ENCODE measurements at regions not wholly inside any gene's neighbourhood (a gene's known extent, or its start where the extent isn't known, plus 50 kb on each side); places are given as distances from the start of the nearest gene placed in this dataset.

DNA sequence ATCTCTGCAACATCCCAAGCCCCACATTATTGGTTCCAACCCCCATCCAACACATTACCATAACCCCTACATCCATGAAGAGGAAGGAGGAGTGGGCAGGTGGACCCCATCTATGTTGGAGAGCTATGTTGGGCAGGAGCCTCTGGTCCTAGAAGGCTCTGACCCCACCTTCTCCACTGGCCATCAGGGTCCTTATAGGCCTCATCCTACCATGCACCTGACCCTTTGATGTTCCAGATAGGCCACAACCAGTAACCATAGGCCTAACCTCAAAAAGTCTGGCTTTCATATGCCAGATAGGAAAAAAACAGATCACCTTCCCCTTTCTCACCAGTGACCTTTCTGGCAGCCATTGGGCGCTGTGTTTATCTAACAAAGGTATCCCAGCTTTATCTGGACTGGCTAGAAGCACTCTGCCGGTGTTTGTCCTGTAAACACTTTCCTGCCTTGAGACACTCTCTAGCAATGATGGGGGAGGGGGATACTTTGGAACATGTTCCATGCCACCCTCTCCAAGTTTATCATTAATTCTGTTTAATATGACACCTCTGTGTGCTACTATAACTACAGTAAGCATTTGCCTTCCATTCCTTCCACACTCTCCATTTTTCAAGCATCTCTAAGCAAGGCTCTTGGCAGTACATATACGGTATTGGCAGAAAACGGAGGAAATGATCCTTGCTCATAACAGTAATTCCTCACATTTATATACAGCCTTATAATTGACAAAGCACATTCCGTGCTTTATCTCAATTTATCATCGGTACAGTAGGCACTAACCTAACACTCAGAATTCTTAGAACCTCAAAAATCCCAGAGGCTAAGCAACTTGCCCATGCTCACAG is 377.1 kb downstream of the VPS13C start:
- no peak for DNase-seq (ENCODE audit: low read depth)

DNA sequence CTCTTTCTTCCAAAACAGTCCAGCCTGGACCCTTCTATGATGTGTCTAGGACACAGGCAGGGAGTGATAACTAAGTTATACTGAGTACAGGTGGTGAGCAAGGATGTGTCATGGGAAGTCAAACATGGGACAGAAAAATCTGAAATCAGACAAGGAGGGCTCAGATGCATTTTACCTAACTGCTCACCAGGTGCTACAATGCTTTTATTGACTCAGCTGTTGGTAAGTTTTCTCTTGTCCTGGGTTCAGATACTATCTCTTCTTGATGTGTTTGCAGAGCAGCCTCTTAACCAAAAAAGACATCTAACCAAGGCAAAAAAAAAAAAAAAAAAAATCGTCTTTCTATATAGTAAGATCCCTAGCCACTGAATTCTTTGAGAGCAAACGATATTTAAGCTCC is 378.6 kb downstream of the VPS13C start:
- DNase-seq (ENCODE audit: low read depth), result no peak

DNA sequence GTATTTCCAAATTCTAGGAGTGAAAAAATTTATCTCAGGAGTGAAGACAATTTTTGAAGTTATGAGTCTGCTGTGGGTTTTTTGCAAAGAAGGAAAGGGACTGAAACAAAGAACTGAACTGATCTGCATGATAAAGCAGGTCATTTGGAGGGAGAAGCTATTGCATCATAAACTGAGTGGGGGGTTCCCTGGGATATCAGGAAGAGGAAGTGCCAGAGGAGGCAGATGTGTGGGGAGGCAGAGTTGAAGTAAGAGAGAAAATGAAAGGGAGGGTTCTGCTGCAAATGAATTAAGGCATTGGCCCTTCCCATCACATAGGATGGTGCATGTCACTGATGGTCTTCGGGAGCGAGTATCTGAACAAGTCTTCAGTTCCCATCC is 379.2 kb downstream of the VPS13C start:
- no peak for DNase-seq (ENCODE audit: low read depth)

DNA sequence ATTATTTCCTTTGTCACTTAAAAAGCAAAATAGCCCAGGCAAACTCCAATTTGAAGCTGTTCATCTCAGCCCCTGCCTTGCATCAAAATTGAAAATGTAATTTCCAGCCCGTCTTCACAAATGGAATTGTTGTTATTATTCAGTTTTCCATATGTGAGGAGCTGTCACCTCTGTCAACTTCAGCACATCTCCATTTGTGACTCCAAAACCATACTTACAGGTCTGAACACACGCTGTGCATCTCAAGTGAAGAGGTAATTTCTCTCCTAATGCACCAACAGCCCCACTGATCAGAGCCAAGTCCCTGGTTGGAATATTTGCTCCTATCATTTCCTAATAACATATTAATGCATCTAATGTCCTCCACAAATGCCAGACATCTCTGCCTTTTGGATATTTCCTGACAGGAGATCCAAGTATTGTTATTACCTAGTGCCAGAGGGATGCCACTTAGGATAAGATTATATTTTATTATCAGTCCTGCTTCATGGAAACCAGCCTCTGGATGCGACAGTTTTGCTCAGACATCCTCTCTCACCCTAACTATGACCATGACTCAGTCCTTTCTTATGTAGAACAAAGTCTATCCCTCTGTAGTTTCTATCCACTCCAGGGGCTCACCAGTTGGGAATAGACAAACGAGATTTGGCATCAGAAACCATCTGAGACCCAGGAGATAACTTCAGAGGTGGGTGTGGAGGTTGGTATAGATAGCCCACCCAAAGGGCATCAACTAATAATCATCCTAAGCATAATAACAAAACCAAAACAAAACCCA is 379.8 kb downstream of the VPS13C start:
- DNase-seq (ENCODE audit: low read depth), result no peak

DNA sequence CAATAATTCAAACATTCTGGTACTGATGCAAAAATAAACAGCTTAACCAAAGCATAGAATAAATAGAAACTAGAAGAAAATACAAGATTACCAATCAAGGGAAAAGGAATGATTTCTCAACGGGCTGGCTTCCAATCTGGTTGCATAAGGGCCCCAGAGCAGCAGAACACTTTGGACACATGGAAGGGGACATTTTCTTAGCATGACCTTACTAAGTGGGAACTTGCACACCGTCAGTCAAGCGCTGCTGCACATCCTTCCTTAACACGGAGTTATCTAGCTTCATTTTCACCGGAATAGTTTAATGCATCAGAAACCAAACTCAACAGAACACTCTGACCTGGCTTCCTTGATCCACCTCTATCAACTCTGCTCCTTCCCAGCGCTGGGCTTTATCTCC is 388.5 kb downstream of the VPS13C start:
- DNase-seq (ENCODE audit: low read depth), result no peak

DNA sequence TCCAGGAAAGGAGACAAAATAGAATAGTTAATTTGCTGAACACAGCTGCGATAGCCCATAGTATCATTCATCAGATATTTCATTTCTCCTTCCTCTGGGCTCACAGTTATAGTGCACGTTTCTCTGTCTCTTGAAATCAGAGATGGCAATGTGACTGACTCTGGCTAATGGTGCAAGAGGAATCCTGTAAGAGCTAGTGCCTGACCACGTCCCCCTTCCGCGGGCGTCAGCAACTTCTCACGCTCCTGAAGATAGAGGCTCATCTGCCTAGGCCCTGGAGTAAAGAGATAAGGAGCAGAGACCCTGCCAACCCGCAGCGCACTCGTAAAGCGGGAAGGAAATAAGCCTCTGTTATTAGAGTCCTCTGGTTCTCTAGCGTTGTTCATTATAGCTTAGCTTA is 391.8 kb downstream of the VPS13C start:
- DNase-seq (ENCODE audit: low read depth), result no peak

DNA sequence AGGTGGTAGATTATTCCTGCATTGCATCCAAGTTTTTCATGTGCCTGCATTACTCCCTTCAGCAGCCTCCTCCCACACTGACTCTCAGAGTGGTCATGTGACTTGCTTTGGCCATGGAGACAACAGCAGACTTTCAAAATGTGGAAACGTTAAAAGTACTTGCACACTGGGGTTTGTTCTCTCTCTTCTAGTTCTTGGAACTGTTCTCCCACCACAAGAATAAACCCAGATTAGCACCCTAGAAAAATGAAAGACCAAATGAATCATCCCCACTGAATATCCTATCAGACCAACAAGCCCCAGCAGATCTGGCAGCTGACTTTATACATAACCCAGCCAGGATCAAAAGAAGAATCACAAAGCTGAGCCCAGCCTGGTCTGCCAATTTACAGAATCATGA is 398.5 kb downstream of the VPS13C start:
- no peak for DNase-seq (ENCODE audit: low read depth)

DNA sequence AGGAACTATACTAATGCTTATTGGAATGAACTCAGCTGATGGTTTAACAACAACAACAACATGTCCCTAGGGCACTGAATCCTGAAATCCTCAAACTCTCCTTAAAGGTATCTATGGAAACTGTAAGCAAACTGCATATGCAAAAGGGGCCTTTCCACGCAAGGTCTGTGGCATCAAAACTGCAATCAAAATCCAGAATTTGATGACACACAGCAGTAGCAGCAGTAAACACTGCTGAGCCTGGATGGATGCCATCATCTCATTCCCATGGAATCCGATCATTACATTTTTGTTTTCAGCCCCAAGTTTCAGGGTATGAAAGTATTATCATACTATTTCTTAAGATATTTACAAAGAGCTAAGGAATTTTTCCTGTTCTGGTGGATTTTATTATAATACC is 399.7 kb downstream of the VPS13C start:
- peak; percentile 45 for DNase-seq (ENCODE audit: low read depth)

DNA sequence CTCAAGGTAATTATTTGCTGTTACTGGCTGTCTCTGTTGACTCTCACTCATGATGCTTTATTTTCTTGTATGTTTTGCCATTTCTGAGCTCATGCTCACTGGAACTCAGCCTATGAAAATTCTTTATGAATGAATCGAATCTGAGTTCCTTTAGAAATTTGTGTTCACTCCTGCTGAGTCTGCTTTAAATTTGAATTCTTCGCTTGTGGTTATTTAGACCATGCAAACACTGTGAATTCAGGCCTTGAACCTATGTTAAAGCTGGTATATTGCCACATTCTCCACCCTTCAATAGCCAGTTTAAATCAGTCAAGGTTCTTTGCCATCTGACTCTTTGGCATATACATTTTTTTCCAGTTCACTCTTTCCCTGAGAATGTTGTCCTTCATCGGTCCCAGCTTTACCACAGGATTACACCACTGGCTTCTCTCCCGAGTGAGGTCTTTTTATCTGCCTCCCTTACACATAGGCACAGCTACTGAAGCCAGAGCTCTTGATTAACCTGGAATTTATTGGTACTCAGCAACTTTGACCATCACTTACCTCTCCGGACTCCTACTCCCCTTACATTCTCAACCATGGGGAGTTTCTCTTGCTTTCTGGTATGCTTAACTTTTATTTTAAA is 400.6 kb downstream of the VPS13C start:
- no peak for DNase-seq (ENCODE audit: low read depth)

DNA sequence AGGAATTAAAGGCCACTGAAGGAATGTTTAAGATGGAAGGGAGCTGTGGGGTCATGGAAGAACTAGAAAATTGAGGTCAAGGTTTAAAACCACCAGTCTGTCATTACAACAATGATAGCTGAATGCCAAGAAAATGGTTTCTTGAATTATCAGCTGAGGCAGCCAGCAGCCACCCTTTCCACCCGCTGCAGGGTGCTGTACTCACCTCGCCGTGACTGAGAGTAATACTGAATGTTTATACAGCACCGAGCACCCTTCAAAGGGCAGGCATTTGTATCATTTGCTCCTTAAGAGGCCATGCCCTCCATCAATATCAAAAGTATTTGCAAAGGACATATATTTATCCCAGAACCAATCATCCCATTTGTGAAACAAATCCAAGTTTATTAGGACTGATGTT is 402.8 kb downstream of the VPS13C start:
- DNase-seq (ENCODE audit: low read depth), result no peak

DNA sequence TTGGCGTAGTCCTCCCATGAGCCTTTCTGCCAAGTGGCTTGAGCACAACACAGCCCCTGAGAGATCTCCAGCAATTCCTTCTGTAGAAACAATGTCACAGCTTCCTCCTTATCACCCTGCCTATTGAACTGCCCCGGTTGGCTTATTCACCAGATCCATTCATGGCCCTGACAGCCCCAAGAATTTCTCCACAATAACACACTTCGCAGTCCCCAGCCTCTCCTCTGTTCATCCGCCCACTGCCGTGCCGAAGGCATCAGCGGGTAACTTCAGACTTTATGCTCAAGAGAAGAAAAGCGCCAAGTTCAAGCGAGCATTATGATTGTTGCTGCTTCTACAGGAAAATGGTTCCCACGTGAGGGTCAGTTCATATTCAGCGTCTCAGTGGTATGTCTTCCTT is 403.9 kb downstream of the VPS13C start:
- no peak for DNase-seq (ENCODE audit: low read depth)

DNA sequence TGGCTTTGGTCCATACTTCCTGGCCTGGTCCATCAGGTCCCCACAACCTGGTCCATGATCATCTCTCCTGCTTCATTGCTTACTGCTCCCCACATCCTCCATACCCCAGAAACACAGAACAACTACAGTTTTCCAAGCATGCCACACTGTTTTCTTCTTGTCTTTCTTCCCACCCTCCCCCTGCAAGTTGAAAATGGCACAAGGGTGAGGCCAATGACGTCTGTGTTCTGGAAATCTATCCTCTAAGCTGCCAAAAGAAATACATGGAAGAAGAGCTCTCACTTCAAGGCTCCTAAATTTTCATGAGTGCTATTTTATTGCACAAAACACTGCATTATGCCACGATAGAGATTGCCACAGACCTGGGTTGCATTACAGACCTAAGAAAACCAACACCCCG is 404.4 kb downstream of the VPS13C start:
- DNase-seq (ENCODE audit: low read depth), result no peak

DNA sequence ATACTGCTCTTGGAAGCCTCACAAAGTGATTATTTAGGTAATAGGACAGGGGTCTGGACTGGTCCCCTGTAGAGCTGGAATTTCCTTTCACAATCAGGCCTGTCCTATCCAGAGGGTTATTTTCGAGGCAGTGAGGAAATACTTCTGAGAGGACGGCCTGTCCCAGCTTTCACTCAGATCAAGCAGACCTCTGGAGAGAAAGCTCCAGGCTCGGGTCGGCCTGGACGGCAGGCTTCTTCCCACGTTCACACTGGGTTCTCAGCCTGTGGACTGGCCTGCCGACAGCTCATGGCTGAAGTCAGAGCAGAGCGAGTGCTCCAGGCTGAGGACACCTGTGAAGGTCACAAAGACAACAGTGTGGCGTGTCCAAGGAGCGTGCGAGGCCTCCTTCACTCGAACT is 405.3 kb downstream of the VPS13C start:
- no peak for DNase-seq (ENCODE audit: low read depth)

DNA sequence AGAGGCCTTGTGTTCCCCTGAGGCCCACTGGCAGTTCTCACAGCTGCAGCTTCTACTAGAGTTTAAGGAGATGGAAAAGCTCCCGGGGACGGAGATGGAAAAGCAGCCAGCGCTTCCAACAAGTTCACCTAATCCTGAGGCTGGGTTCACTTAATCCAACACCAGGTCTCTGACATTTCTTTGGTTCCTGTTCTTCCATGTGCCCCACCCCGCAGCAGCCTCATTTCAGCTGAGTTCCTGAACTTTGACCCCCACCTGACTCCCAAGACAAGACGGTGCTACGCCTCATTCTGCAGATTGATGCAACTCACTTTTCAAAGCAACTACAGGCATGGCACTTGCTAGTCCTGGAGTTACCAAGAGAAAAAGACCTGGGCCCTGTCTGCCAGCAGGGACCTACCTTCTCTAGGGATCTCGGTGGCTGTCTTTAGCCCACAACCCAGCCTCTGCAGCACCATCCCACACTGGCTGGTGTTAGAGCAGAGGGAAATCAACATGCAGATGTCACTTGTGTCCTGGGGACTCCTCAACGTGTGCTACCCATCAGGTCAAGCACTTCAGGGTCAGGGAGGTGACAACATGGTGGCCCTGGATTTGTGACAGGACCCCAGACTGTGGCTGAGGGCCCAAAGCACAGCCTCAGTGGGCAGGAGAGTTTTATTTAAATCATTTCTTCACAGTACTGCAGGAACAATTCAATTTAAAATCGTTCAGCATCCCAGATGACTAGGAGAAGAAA is 406.1 kb downstream of the VPS13C start:
- no peak for DNase-seq (ENCODE audit: low read depth)

DNA sequence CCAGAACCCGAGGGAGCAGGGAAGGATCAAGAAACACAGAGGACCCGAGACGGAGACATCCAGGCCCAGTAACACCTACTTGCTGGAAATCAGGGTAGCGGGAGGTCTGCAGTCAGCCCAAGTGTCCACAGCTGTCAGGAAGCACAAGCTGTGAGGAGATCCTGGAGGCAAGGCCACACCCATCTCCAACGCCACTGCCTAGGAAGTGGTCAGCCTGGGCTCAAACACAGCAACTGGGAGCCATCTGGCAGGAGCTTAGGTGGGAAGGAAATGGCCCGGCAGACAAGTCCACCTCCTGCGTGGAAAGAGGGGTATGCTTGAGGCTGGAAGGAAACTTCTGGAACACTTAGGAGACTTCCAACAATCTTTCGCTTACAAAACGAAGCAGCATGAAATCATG is 407.1 kb downstream of the VPS13C start:
- no peak for DNase-seq (ENCODE audit: low read depth)

DNA sequence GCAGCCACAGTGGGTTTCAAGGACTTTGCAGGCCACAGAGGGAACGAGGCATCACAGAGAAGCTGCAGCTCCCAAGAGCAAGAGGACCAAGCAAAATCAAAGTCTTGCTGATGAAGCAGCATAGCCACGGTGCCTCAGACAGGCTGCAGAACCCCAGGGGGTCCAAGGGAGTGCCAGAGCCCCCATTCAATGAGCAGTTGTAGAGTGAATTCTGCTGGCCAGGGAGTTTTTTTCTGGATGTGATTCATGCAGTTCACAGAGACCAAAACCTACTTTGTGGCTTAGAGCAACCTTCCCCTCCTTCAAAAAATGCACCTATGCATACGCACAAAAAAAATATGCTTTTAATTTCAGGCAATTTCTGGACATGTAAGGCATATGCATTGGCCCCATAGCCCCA is 409.0 kb downstream of the VPS13C start:
- DNase-seq (ENCODE audit: low read depth), result no peak

DNA sequence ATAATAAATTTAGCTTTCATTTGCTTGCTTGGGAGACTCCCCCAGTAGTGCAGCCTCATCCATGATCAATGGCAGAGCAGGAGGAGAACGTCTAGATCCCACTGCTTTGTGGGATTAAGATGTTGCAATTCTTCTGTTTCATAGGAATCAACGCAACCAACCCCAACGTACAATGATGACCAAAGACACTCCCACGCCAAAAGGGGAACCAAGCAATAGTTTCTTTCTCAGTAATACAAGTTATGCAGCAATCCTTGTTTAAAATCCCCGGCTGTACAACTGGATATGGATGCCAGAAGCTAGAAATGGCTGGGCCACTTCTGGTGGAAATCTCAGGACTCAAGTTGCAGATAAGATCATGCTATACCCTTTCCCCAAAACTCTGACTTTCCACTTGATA is 411.2 kb downstream of the VPS13C start:
- no peak for DNase-seq (ENCODE audit: low read depth)

DNA sequence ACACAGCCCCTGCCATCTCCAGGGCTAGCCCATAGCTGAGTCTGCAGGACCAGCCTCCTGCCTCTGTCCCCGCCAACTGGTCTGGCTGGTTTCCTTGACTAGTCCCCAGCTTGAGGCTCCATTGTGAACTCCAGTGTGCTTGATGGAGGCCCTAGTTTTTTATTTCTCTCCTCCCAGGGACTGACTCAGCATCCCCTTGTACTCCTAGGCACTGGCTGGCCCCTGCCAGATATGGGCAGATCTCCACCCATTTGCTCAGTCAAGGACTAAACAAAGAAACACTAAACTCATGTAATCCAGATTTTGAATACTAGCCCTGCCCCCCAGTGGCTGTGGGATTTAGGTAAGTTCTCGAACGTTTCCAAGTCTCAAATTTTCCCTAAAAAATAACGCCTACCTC is 415.4 kb upstream of the RORA start:
- no peak for DNase-seq (ENCODE audit: low read depth)

DNA sequence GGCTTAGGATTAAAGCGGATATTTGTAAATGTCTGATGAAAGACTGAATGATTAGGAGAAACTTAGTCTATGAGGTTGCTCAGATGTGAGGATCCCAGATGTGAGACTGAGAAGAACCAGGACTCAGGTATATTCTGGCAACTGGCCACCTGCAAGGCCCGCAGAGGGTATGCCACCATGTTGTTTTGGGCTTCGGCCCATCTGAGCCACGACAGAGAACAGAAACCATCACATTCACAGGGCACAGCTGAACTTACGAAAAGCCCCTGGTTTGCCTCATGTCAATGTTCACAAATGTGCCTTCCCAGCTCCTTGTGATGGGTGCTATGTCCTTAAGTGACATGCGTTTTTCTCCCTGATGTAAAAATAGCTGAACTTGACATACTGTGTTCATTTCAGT is 412.5 kb upstream of the RORA start:
- no peak for DNase-seq (ENCODE audit: low read depth)

DNA sequence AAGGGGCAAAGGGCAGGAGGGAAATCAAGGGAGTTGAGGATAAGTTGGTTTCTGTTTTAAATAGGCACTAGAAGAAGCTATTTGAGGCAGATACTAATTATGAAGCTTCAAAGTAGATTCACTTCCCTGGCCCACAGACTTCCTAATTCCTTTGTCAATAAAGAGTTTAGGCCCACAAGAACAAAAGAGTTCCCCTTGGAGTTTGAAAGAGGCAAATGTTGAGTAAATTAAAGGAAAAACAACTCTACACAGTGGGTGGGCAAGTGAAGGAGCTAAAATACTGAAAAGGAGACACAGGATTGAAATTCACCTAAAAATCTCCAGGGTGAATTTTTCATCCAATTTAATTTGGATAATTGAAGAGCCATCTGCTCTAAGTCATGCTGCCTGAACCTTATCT is 411.7 kb upstream of the RORA start:
- DNase-seq (ENCODE audit: low read depth), result no peak

DNA sequence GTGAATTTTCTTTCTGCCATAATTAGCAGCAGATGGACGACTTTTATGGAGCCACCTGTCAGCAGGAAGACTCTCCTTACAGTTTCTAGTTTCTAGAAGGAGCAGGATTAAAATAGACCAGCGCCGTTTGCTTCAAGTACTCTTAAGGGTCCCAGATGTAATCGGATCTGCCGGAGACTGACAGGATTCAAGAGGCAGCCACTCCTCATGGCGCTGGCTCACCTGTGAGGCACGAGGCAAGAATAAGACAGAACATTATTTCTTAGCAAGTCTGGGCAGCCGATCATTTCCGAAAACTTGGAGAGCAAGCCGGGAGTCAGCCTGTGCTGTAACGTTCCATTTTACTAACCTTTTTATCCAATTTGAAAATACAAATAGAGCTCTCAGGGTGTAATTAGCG is 410.4 kb upstream of the RORA start:
- no peak for DNase-seq (ENCODE audit: low read depth)

DNA sequence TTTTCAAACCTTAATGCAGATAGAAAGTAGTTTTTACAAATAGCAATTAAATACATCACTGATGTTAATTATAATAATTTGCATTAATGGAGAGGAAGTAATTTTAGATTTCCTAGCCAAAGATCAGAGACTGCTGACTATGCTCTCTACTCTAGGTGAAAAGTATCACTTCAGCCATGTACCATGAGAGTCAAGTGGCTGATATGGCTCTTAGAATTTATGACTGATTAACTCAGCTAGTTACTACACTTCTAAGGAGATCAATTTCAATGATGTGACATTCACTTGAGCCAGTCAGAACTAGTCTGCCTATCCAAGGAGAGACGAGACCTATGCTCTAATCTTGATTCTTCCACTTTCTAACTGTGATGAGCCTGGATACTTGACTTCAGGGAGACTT is 405.7 kb upstream of the RORA start:
- DNase-seq (ENCODE audit: low read depth), result no peak
